LoVo (cell line): ENCODE measurements at regions not wholly inside any gene's neighbourhood (a gene's known extent, or its start where the extent isn't known, plus 50 kb on each side); places are given as distances from the start of the nearest gene placed in this dataset.

ENCODE experiments used
- DNase-seq: peaks from one replicate; pipeline ENCODE4 v3.0.0-alpha.2; 2016; ENCODE audit warnings: low spot score

GRCh38 chr1:218817691-218818465, 355.8 kb upstream of the LYPLAL1 start:
- no peak for DNase-seq

GRCh38 chr1:218823291-218823900, 350.3 kb upstream of the LYPLAL1 start:
- DNase-seq = no peak

- DNase-seq = no peak
Observed at GRCh38 chr1:218827486-218827885, 346.2 kb upstream of the LYPLAL1 start.

GRCh38 chr1:218828125-218828650, 345.5 kb upstream of the LYPLAL1 start:
- no peak for DNase-seq

GRCh38 chr1:218829097-218829496, 344.6 kb upstream of the LYPLAL1 start:
- DNase-seq = no peak

GRCh38 chr1:218835609-218836008, 338.1 kb upstream of the LYPLAL1 start:
- DNase-seq = no peak

GRCh38 chr1:218836264-218836663, 337.4 kb upstream of the LYPLAL1 start:
- no peak for DNase-seq

GRCh38 chr1:218837051-218837450, 336.6 kb upstream of the LYPLAL1 start:
- DNase-seq = no peak

GRCh38 chr1:218845589-218845988, 328.1 kb upstream of the LYPLAL1 start:
- DNase-seq = no peak

- no peak for DNase-seq
Observed at GRCh38 chr1:218846181-218846580, 327.5 kb upstream of the LYPLAL1 start.

GRCh38 chr1:218847089-218847768, 326.4 kb upstream of the LYPLAL1 start:
- no peak for DNase-seq

GRCh38 chr1:218848009-218848408, 325.7 kb upstream of the LYPLAL1 start:
- DNase-seq = no peak

GRCh38 chr1:218850367-218850766, 323.3 kb upstream of the LYPLAL1 start:
- DNase-seq = no peak

GRCh38 chr1:218851586-218851985, 322.1 kb upstream of the LYPLAL1 start:
- no peak for DNase-seq

GRCh38 chr1:218852527-218852926, 321.2 kb upstream of the LYPLAL1 start:
- no peak for DNase-seq

GRCh38 chr1:218863987-218864386, 309.7 kb upstream of the LYPLAL1 start:
- DNase-seq = no peak

GRCh38 chr1:218865591-218865990, 308.1 kb upstream of the LYPLAL1 start:
- no peak for DNase-seq

GRCh38 chr1:218866507-218866906, 307.2 kb upstream of the LYPLAL1 start:
- no peak for DNase-seq

GRCh38 chr1:218867066-218867465, 306.6 kb upstream of the LYPLAL1 start:
- DNase-seq = no peak

- no peak for DNase-seq
Observed at GRCh38 chr1:218867941-218868626, 305.6 kb upstream of the LYPLAL1 start.

GRCh38 chr1:218869276-218869675, 304.4 kb upstream of the LYPLAL1 start:
- DNase-seq = no peak

- no peak for DNase-seq
Observed at GRCh38 chr1:218872026-218872425, 301.7 kb upstream of the LYPLAL1 start.
